Lung (tissue), 11 donors: ENCODE measurements at regions not wholly inside any gene's neighbourhood (a gene's known extent, or its start where the extent isn't known, plus 50 kb on each side); places are given as distances from the start of the nearest gene placed in this dataset.
A peak's percentile ranks its signal among the peaks of the same experiment; 100 is the strongest.
"Not testable (repeated sequence)": the region's sequence is repeated elsewhere in the genome, so short reads cannot be mapped to it uniquely, and the experiment has no call there.

ENCODE experiments used
- ATAC-seq: fragments of 200-7000 bp; cut with Tn5 transposase; one replicate; pipeline ENCODE4 v1.9.1; 2020; ENCODE audit warnings: moderate number of reproducible peaks; ENCODE audit not compliant: insufficient read depth, low FRiP score
- DNase-seq, 3 donors: peaks; one replicate each; pipeline ENCODE4 v3.0.0-alpha.2; 2013 to 2017
- H3K27ac ChIP-seq, 2 donors: one replicate each; pipeline ENCODE4 v1.5.1; 2013; ENCODE audit warnings: mild to moderate bottlenecking in 2 of 2, moderate library complexity in 2 of 2, control low read depth in 1 of 2, inconsistent platforms in 1 of 2, low read depth in 1 of 2, low read length in 1 of 2
- H3K27me3 ChIP-seq, 3 donors: one replicate each; pipeline ENCODE4 v1.5.1; 2013; ENCODE audit warnings: low read length in 2 of 3; ENCODE audit not compliant: control insufficient read depth in 3 of 3, insufficient read depth in 3 of 3
- H3K36me3 ChIP-seq, 4 donors: one replicate each; pipeline ENCODE4 v1.5.1; 2013; ENCODE audit warnings: low read length in 4 of 4, mild to moderate bottlenecking in 1 of 4, moderate library complexity in 1 of 4; ENCODE audit not compliant: control insufficient read depth in 4 of 4, insufficient read depth in 4 of 4
- H3K4me1 ChIP-seq, 5 donors: one replicate each; pipeline ENCODE4 v1.5.1; 2013; ENCODE audit warnings: low read length in 5 of 5, mild to moderate bottlenecking in 2 of 5, moderate library complexity in 1 of 5; ENCODE audit not compliant: control insufficient read depth in 5 of 5, insufficient read depth in 5 of 5
- H3K4me3 ChIP-seq: one replicate; pipeline ENCODE4 v1.5.1; 2013; ENCODE audit warnings: mild to moderate bottlenecking, control low read depth, moderate library complexity
- H3K9ac ChIP-seq, 2 donors: one replicate each; pipeline ENCODE4 v1.5.1; 2013; ENCODE audit warnings: low read length in 2 of 2, control low read depth in 1 of 2; ENCODE audit not compliant: insufficient read depth in 1 of 2
- H3K9me3 ChIP-seq, 4 donors: one replicate each; pipeline ENCODE4 v1.5.1; 2013; ENCODE audit warnings: low read length in 3 of 4, mild to moderate bottlenecking in 1 of 4, moderate library complexity in 1 of 4; ENCODE audit not compliant: control insufficient read depth in 4 of 4, insufficient read depth in 3 of 4
- WGBS, 2 donors: extraction: QIAGEN DNeasy Blood & Tissue Kit; methylation state at CpG; one replicate each; pipeline ENCODE4 v1.1.7; 2013; 5-methylcytosine and 5-hydroxymethylcytosine counted together
- TF ChIP-seq, protein P1 (sequence below): IDR thresholded peaks from 2 replicates; pipeline ENCODE4 v1.5.1; 2012; ENCODE audit warnings: mild to moderate bottlenecking; ENCODE audit errors: control extremely low read depth, extremely low read depth
- donor health status: control.
- donor health status: control.
- donor health status: Bipolar disorder and iron deficiency.
- donor health status: healthy.
- donor health status: DM: yes; HTN: yes; CAD: no.

- H3K4me3 ChIP-seq = no peak overlapping the region
- no peaks in the 10 kb centered on the region for H3K27me3 ChIP-seq
- no peaks in the 10 kb centered on the region for H3K9me3 ChIP-seq
- no peaks in the 10 kb centered on the region for H3K36me3 ChIP-seq
- DNase-seq (no peak), ATAC-seq (peak; percentile 43)
- 21 to 24% methylated on average over 4 of the region's 4 CpGs for WGBS, 2 donors
- H3K27ac ChIP-seq = peak overlapping the region; percentile 78 to 85
- TF ChIP-seq, protein P1, sequence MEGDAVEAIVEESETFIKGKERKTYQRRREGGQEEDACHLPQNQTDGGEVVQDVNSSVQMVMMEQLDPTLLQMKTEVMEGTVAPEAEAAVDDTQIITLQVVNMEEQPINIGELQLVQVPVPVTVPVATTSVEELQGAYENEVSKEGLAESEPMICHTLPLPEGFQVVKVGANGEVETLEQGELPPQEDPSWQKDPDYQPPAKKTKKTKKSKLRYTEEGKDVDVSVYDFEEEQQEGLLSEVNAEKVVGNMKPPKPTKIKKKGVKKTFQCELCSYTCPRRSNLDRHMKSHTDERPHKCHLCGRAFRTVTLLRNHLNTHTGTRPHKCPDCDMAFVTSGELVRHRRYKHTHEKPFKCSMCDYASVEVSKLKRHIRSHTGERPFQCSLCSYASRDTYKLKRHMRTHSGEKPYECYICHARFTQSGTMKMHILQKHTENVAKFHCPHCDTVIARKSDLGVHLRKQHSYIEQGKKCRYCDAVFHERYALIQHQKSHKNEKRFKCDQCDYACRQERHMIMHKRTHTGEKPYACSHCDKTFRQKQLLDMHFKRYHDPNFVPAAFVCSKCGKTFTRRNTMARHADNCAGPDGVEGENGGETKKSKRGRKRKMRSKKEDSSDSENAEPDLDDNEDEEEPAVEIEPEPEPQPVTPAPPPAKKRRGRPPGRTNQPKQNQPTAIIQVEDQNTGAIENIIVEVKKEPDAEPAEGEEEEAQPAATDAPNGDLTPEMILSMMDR = no peak
- peaks cover 0 to 1% (median 0%) of the 10 kb centered on the region in 5 donors for H3K4me1 ChIP-seq
- no peak overlapping the region for H3K9ac ChIP-seq
Observed at GRCh38 chr12:47360771-47361388, 281.1 kb upstream of the AMIGO2 start.

- WGBS, 2 donors = 17 to 51% methylated on average over 1 of the region's 1 CpG
- Histone ChIP-seq H3K27ac (no peak overlapping the region), H3K9ac (no peak overlapping the region), H3K4me3 (no peak overlapping the region), H3K27me3 (no peaks in the 10 kb centered on the region), H3K4me1 (no peaks in the 10 kb centered on the region), H3K36me3 (no peaks in the 10 kb centered on the region), H3K9me3 (no peaks in the 10 kb centered on the region)
- TF ChIP-seq, protein P1 = no peak
- ATAC-seq = no peak
- no peak for DNase-seq
Observed at GRCh38 chr12:47360093-47360480, 280.3 kb upstream of the AMIGO2 start.

DNA sequence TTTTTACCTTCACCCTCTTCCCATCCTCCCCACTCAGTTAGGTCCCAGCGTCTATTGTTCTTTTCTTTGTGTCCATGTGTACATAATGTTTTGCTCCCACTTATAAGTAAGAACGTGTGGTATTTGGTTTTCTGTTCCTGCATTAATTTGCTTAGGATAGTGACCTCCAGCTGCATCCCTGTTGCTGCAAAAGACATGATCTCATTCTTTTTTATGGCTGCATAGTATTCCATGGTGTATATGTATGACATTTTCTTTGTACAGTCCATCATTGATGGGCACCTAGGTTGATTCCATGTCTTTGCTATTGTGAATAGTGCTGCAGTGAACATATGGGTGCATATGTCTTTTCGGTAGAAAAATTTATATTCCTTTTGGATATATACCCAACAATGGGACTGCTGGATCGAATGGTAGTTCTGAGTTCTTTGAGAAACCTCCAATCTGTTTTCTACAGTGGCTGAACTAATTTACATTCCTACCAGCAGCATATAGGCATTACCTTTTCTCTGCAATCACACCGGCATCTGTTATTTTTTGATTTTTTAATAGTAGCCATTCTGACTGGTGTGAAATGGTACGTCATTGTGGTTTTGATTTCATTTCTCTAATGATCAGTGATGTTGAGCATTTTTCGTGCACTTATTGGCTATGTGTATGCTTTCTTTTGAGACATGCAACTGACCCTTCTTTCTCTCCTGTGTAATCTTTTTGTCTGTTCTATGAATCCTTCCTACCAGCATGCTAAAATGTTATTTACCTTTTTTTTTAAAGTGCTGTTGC is 279.7 kb upstream of the AMIGO2 start:
- H3K4me3 ChIP-seq = no peak overlapping the region
- no peak overlapping the region for H3K9ac ChIP-seq
- H3K4me1 ChIP-seq = no peaks in the 10 kb centered on the region
- TF ChIP-seq, protein P1 = no peak
- H3K9me3 ChIP-seq = no peaks in the 10 kb centered on the region
- no peak for ATAC-seq
- no peak for DNase-seq
- H3K27me3 ChIP-seq = no peaks in the 10 kb centered on the region
- H3K36me3 ChIP-seq = no peaks in the 10 kb centered on the region
- 79 to 83% methylated on average over 7 of the region's 7 CpGs for WGBS, 2 donors
- H3K27ac ChIP-seq = no peak overlapping the region

- not testable (repeated sequence) for H3K27me3 ChIP-seq, H3K4me3 ChIP-seq, ATAC-seq, DNase-seq, H3K9me3 ChIP-seq, H3K27ac ChIP-seq, H3K36me3 ChIP-seq, H3K4me1 ChIP-seq, H3K9ac ChIP-seq
- 91 to 93% methylated on average over 8 of the region's 8 CpGs for WGBS, 2 donors
Observed at GRCh38 chr12:47357006-47357405, 277.2 kb upstream of the AMIGO2 start.
